ENCODE measurements at regions not wholly inside any gene's neighbourhood (a gene's known extent, or its start where the extent isn't known, plus 50 kb on each side); places are given as distances from the start of the nearest gene placed in this dataset.

- TF ChIP-seq ZNF274 (IDR thresholded peaks at IDR 0.05; ENCODE audit: low read depth, low read length) (no peak), SUZ12 (IDR thresholded peaks at IDR 0.05; ENCODE audit: extremely low read depth, insufficient read depth, insufficient read length) (no peak)
Measured at GRCh38 chr6:115393821-115394220, 666.9 kb downstream of the FRK start.
